Loucy (cell line): ENCODE measurements at regions not wholly inside any gene's neighbourhood (a gene's known extent, or its start where the extent isn't known, plus 50 kb on each side); places are given as distances from the start of the nearest gene placed in this dataset.

Source experiments
- H2AFZ ChIP-seq: fragments of 200-600 bp; sonication (generic); 2 replicates; pipeline ENCODE4 v1.6.0; 2016; ENCODE audit warnings: antibody characterized with exemption, mild to moderate bottlenecking, low read length, moderate library complexity
- H3F3A ChIP-seq: fragments of 200-600 bp; 2 replicates; pipeline ENCODE4 v1.6.0; 2016; ENCODE audit warnings: antibody characterized with exemption, low read depth, mild to moderate bottlenecking
- H3K27me3 ChIP-seq: fragments of 200-600 bp; sonication (generic); 2 replicates; pipeline ENCODE4 v1.6.1; 2014; ENCODE audit warnings: low read length, mild to moderate bottlenecking; ENCODE audit not compliant: insufficient read depth, poor library complexity, severe bottlenecking
- H3K36me3 ChIP-seq: fragments of 200-600 bp; sonication (generic); 2 replicates; pipeline ENCODE4 v1.6.1; 2016; ENCODE audit warnings: low read length; ENCODE audit not compliant: insufficient read depth
- H3K4me1 ChIP-seq: fragments of 200-600 bp; sonication (generic); 2 replicates; pipeline ENCODE4 v1.5.1; 2014; ENCODE audit warnings: low read length, mild to moderate bottlenecking; ENCODE audit not compliant: insufficient read depth, poor library complexity, severe bottlenecking
- H3K4me2 ChIP-seq: fragments of 200-600 bp; sonication (generic); 2 replicates; pipeline ENCODE4 v1.6.0; 2014; ENCODE audit warnings: antibody characterized with exemption, low read length, low read depth, mild to moderate bottlenecking; ENCODE audit not compliant: poor library complexity, severe bottlenecking
- H3K4me3 ChIP-seq: fragments of 200-600 bp; sonication (generic); 2 replicates; pipeline ENCODE4 v1.5.1; 2014; ENCODE audit warnings: low read length, mild to moderate bottlenecking, mixed read lengths; ENCODE audit not compliant: poor library complexity, severe bottlenecking
- H3K79me2 ChIP-seq: fragments of 200-600 bp; sonication (generic); 2 replicates; pipeline ENCODE4 v1.6.1; 2014; ENCODE audit warnings: low read length; ENCODE audit not compliant: insufficient read depth
- H3K9ac ChIP-seq: fragments of 200-600 bp; sonication (generic); 2 replicates; pipeline ENCODE4 v1.6.0; 2014; ENCODE audit warnings: mild to moderate bottlenecking, low read depth, low read length, moderate library complexity; ENCODE audit not compliant: poor library complexity, severe bottlenecking
- H3K9me2 ChIP-seq: fragments of 200-600 bp; sonication (generic); replicated peaks from 2 replicates; pipeline ENCODE4 v1.6.1; 2016; ENCODE audit warnings: low read depth, low read length, mixed read lengths
- H3K9me3 ChIP-seq: fragments of 200-600 bp; sonication (generic); 2 replicates; pipeline ENCODE4 v1.6.1; 2014; ENCODE audit warnings: mild to moderate bottlenecking, antibody characterized with exemption, low read length, low read depth; ENCODE audit not compliant: insufficient read depth
- H4K20me1 ChIP-seq: fragments of 200-600 bp; sonication (generic); 2 replicates; pipeline ENCODE4 v1.6.0; 2014; ENCODE audit warnings: antibody characterized with exemption, low read length, mild to moderate bottlenecking; ENCODE audit not compliant: insufficient read depth, poor library complexity, severe bottlenecking
- CTCF ChIP-seq: fragments of 200-600 bp; sonication (generic); conservative IDR thresholded peaks from 2 replicates; pipeline ENCODE4 v1.5.1; 2014; ENCODE audit warnings: mild to moderate bottlenecking, antibody characterized with exemption, low read length
- EZH2phosphoT487 ChIP-seq: fragments of 200-600 bp; IDR thresholded peaks from 2 replicates; pipeline ENCODE4 v1.6.1; 2018; ENCODE audit warnings: antibody characterized with exemption, mild to moderate bottlenecking, moderate library complexity, borderline replicate concordance

DNA sequence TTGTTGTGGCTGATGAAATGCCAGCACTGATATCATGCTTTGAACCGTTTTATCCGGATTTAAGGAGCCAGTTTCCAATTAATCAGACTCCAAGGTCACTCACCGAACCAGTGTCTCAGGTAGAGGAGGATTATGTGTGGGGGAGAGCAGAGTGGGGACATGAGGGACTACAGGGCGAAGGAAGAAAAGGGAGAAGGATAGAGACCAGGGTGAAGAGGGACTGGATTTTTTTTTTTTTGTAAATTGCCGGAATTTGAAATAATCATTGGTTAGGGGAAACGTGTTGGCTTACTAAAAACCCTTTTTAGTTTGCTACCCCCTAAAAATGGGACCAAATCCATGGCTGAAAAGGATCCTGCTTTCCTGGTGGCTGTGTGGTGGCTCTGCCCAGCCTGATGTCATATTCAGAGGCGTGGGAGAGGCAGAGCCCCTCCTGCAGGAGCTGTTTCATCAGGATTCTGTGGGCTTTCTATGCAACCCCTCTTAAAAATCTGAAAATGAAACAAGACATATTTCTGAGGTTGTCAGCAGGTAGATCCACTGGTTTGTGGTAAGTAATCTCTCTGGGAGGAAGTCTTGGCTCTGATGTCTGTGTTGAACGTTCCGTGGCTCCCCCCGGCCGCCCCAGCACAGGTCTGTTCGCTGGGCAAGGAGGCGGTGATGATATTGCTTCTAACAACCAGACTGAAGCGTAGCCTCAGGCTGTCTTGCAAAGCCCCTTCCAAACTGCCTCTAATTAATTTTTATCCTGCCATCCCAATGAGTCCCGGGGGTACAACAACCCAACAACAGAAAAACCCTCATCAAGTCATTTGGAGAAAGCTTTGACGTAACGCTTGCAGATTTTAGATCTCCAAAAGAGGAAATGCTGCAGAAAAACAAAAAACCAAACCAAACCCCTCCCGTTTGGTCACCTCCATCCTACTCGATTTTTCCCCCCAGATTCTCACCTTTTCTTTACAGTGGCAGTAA, 143.0 kb upstream of the ZFHX3 start:
- Histone ChIP-seq H3K9ac (no peak overlapping the region), H3K4me2 (no peak overlapping the region), H3K79me2 (no peaks in the 10 kb centered on the region), H3K9me3 (no peaks in the 10 kb centered on the region), H4K20me1 (no peaks in the 10 kb centered on the region), H3F3A (no peaks in the 10 kb centered on the region), H3K27me3 (no peaks in the 10 kb centered on the region), H3K4me1 (peaks cover 36% of the 10 kb centered on the region), H3K4me3 (no peak overlapping the region), H2AFZ (no peak overlapping the region), H3K36me3 (no peaks in the 10 kb centered on the region), H3K9me2 (no peaks in the 10 kb centered on the region)
- TF ChIP-seq EZH2phosphoT487 (no peak), CTCF (no peak)

GRCh38 chr16:73190256-73190655, 142.3 kb upstream of the ZFHX3 start:
- TF ChIP-seq CTCF (no peak), EZH2phosphoT487 (no peak)
- H3K27me3 ChIP-seq = no peaks in the 10 kb centered on the region
- H3K9me2 ChIP-seq = no peaks in the 10 kb centered on the region
- no peaks in the 10 kb centered on the region for H3F3A ChIP-seq
- H3K79me2 ChIP-seq = no peaks in the 10 kb centered on the region
- H3K4me2 ChIP-seq = no peak overlapping the region
- H3K9ac ChIP-seq = no peak overlapping the region
- no peaks in the 10 kb centered on the region for H3K9me3 ChIP-seq
- no peaks in the 10 kb centered on the region for H4K20me1 ChIP-seq
- no peak overlapping the region for H3K4me3 ChIP-seq
- peaks cover 30% of the 10 kb centered on the region for H3K4me1 ChIP-seq
- no peak overlapping the region for H2AFZ ChIP-seq
- no peaks in the 10 kb centered on the region for H3K36me3 ChIP-seq

DNA sequence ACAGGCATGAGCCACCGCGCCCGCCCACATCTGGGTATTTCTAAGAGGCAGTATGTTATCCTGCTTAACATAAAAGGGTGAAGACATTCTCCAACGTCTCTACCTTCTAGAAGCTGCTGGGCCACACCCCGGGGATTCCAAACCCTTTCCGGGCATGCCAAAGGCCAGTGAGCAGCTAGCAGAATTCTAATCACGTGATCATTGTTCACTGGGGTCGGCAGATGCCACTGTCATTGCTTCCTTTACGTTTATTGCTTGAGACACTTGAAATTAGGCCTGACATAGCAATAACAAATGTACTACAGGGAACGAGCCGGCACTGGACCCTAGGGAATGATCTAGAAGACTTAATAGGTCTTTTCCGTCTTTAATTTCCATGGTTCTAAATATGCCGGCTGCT, 141.2 kb upstream of the ZFHX3 start:
- Histone ChIP-seq H3K9ac (no peak overlapping the region), H4K20me1 (no peaks in the 10 kb centered on the region), H3K9me3 (no peaks in the 10 kb centered on the region), H3K4me1 (peaks cover 27% of the 10 kb centered on the region), H3K4me3 (no peak overlapping the region), H3F3A (no peaks in the 10 kb centered on the region), H3K4me2 (no peak overlapping the region), H3K36me3 (no peaks in the 10 kb centered on the region), H3K27me3 (no peaks in the 10 kb centered on the region), H2AFZ (no peak overlapping the region), H3K9me2 (no peaks in the 10 kb centered on the region), H3K79me2 (no peaks in the 10 kb centered on the region)
- TF ChIP-seq CTCF (no peak), EZH2phosphoT487 (no peak)
